WERI-Rb-1 (cell line): ENCODE measurements at regions not wholly inside any gene's neighbourhood (a gene's known extent, or its start where the extent isn't known, plus 50 kb on each side); places are given as distances from the start of the nearest gene placed in this dataset.

Source experiments
- DNase-seq: peaks from one replicate; pipeline ENCODE4 v3.0.0-alpha.2; 2020
- H3K27ac ChIP-seq: fragments of 250-450 bp; sonication (Bioruptor Pico); 2 replicates; pipeline ENCODE4 v1.5.1; 2020; ENCODE audit warnings: mild to moderate bottlenecking, moderate library complexity
- H3K27me3 ChIP-seq: fragments of 250-450 bp; sonication (Bioruptor Pico); 2 replicates; pipeline ENCODE4 v1.5.1; 2021; ENCODE audit warnings: mild to moderate bottlenecking, low read depth, moderate library complexity; ENCODE audit not compliant: insufficient read depth, severe bottlenecking
- H3K36me3 ChIP-seq: fragments of 250-450 bp; sonication (Bioruptor Pico); 2 replicates; pipeline ENCODE4 v1.5.1; 2020; ENCODE audit warnings: mild to moderate bottlenecking, moderate library complexity
- H3K4me3 ChIP-seq: 2 replicates; pipeline ENCODE4 v1.5.1; 2011; ENCODE audit warnings: low read depth, mild to moderate bottlenecking, control low read depth, low read length
- H3K9me3 ChIP-seq: fragments of 250-450 bp; sonication (Bioruptor Pico); 2 replicates; pipeline ENCODE4 v1.5.1; 2021; ENCODE audit warnings: mild to moderate bottlenecking, moderate library complexity; ENCODE audit not compliant: severe bottlenecking
- TF ChIP-seq, protein P1 (sequence below): IDR thresholded peaks from 2 replicates; pipeline ENCODE4 v1.5.1; 2011; ENCODE audit warnings: low read depth, mild to moderate bottlenecking, control low read depth, inconsistent platforms, low read length

DNA sequence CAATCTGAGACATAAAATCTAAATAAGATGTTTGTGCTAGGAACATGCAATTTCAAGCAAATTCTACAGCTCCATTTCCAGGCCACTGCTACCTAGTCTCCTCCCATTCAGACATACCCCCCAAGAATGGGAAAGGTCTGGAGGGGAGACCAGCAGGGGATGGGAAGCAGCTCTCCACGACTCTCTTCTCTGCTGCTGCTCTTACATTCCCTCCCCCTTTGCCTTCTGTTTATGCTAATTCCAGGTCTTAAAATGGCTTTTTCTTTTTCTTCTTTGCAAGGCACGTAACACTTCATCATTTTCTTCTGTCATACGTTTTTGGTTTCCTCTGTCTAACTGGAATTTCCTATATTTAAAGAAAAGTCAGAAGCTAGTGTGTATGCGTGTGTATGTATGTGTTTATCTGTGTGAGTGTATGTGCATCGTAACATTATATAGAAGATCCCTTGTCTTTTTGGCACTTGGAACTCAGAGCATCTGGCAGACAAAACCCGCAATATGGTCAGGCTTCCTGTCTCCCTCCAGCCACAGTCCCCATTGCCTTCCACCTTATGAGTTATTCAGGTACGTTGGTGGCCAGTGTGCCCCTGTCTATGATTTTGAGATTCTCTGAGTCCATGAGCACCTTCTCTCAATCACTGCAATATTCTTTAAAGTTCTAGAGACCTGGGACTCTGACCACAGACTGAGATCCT lies 493.7 kb downstream of the BTBD3 start:
- TF ChIP-seq, protein P1, sequence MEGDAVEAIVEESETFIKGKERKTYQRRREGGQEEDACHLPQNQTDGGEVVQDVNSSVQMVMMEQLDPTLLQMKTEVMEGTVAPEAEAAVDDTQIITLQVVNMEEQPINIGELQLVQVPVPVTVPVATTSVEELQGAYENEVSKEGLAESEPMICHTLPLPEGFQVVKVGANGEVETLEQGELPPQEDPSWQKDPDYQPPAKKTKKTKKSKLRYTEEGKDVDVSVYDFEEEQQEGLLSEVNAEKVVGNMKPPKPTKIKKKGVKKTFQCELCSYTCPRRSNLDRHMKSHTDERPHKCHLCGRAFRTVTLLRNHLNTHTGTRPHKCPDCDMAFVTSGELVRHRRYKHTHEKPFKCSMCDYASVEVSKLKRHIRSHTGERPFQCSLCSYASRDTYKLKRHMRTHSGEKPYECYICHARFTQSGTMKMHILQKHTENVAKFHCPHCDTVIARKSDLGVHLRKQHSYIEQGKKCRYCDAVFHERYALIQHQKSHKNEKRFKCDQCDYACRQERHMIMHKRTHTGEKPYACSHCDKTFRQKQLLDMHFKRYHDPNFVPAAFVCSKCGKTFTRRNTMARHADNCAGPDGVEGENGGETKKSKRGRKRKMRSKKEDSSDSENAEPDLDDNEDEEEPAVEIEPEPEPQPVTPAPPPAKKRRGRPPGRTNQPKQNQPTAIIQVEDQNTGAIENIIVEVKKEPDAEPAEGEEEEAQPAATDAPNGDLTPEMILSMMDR, result no peak
- no peaks in the 10 kb centered on the region for H3K27me3 ChIP-seq
- H3K9me3 ChIP-seq, result peaks cover 13% of the 10 kb centered on the region
- H3K36me3 ChIP-seq, result no peaks in the 10 kb centered on the region
- no peak for DNase-seq
- H3K4me3 ChIP-seq, result no peak overlapping the region
- no peak overlapping the region for H3K27ac ChIP-seq

DNA sequence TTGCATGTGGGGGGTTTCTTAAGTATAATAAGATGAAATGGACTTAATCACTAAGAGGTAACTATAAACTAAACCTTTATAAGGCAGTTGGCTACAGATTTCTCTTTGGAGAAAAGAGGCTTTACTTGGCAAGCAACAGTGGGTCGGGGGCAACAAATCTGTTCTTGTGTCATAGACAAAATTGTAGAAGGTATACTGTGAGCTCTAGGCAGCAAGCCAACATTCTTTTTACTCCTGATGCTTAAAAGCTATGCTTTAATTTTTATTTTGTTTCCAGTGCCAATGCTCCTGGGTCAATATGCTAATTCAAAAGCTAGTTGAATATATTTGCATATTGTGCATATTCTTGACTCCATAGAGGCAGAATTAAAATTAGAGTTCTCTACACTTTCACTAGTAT lies 495.4 kb downstream of the BTBD3 start:
- Histone ChIP-seq H3K36me3 (no peaks in the 10 kb centered on the region), H3K27ac (no peak overlapping the region), H3K4me3 (no peak overlapping the region), H3K27me3 (no peaks in the 10 kb centered on the region), H3K9me3 (peaks cover 7% of the 10 kb centered on the region)
- DNase-seq, result no peak
- TF ChIP-seq, protein P1, result no peak

DNA sequence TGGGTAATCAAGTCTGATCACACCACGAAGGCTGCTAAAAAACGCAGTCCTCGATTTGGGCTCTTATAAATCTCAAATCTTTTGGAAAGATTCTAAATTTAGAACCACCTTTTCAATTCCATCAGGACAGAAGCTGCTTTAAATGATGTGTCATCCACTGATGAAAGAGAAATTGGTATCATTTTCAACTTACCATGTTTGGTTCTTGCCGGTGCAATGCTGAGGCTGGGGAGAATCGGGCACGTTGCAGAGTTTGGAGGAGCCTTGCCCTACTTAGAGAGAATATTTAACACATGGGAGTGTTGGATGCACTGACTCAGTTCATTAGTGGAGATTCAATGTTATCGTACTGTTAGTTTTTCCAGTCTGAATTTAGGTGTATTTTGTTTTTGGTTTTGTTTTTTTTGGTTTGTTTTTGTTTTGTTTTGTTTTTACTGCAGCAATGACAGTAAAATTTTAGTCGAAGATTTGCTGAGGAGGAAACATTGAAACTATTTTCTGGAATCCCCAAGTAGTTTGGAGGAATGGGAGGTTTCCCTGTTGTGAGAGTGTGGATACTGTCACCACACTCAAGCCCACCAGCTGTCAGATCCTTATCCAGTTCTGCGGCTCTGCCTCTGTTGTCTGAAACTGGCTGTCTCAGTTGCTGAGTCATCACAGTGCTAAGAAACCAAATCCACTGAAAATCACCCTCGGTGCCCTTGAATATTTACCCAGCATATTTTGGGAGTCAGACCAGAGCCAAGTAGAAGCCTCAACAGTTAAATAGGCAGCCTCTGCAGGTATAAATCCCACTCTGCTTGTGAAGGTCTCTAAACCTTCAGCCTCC lies 497.0 kb downstream of the BTBD3 start:
- Histone ChIP-seq H3K36me3 (no peaks in the 10 kb centered on the region), H3K27me3 (no peaks in the 10 kb centered on the region), H3K4me3 (no peak overlapping the region), H3K27ac (peak overlapping the region; percentile 47), H3K9me3 (no peaks in the 10 kb centered on the region)
- TF ChIP-seq, protein P1, result no peak
- no peak for DNase-seq

DNA sequence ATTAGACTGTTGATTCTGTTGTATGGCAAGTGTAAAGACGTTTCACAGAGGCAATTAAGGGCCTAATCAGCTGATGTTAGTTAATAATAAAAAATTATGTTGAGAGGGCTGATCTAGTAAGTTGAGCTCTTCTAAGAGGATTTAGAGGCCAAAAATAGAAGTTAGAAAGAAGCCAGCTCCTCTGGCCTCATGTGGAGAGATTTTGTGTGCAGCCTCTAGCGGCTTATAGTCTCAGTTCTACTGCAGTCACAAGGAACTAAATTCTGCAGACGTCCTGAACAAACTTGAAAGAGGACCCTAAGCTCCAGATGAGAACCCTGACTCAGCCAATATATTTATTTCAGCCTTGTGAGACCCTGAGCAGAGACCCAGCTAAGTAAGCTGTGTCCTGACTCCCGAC lies 498.6 kb downstream of the BTBD3 start:
- DNase-seq, result peak; percentile 57

DNA sequence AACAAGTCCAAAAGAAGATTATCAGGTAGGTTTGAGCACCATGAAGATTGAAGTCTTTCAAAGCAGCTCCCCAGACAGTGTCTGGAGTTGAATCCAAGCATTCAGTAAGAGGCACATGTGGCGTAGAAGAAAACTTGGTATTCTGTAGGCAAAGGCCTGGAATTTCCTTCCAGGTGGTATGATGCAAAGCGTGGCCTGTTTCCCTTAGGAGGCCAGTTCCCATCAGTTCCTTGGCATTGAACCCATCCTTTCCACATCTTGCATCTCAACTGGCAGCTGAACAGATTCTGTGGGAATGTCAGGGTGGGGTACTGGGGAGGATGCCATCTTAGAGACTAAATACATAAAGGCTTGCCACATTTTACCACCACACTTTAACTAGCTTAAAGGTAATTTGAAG lies 516.0 kb downstream of the BTBD3 start:
- Histone ChIP-seq H3K4me3 (no peak overlapping the region), H3K27me3 (no peaks in the 10 kb centered on the region), H3K36me3 (no peaks in the 10 kb centered on the region), H3K9me3 (no peaks in the 10 kb centered on the region), H3K27ac (no peak overlapping the region)
- DNase-seq, result no peak
- TF ChIP-seq, protein P1, result no peak

More for the DNA sequence above, 498.6 kb downstream of the BTBD3 start:
- Histone ChIP-seq H3K36me3 (no peaks in the 10 kb centered on the region), H3K27ac (0 out of 2 replicates have a peak overlapping the region, but pooled peaks have one; percentile 5), H3K4me3 (no peak overlapping the region), H3K27me3 (no peaks in the 10 kb centered on the region), H3K9me3 (no peaks in the 10 kb centered on the region)
- TF ChIP-seq, protein P1, result peak; percentile 23; the same call in 1 of the 2 replicates
